A549 (cell line): ENCODE measurements at regions not wholly inside any gene's neighbourhood (a gene's known extent, or its start where the extent isn't known, plus 50 kb on each side); places are given as distances from the start of the nearest gene placed in this dataset.

Source experiments
- small RNA-seq, 6 experiments: library from RNA; depleted of rRNA; stranded (forward); fragments of <200 nt; gene quantifications; one replicate each; pipeline ENCODE3, GENCODE V24; 2012

Small RNAs in the stretch of these regions (small RNA-seq; reads per million reads assigned to genes)
- gene RNU6-1217P, result 0 reads per million in 6 experiments
